Stimulated activated naive CD8-positive, alpha-beta T cell treated with anti-CD3 and anti-CD28 coated beads, Interleukin-15, Interleukin-2, amounts not matched to agents 100 U/mL and 50 U/mL, for 24 hours (primary cell): ENCODE measurements at regions not wholly inside any gene's neighbourhood (a gene's known extent, or its start where the extent isn't known, plus 50 kb on each side); places are given as distances from the start of the nearest gene placed in this dataset.

Experiments
- ATAC-seq: fragments of 150-1000 bp; cut with Tn5 transposase; one replicate; pipeline ENCODE4 v1.10.0; 2021
- DNase-seq: peaks from one replicate; pipeline ENCODE4 v3.0.0; 2021

GRCh38 chr2:129071531-129071930, 752.9 kb upstream of the HS6ST1 start:
- ATAC-seq (no peak), DNase-seq (no peak)

- DNase-seq = no peak
Measured at GRCh38 chr2:129074298-129074920, 755.7 kb upstream of the HS6ST1 start.

GRCh38 chr2:129078548-129078947, 759.9 kb upstream of the HS6ST1 start:
- DNase-seq = no peak

More at GRCh38 chr2:129074298-129074920, 755.7 kb upstream of the HS6ST1 start:
- no peak for ATAC-seq

GRCh38 chr2:129080715-129081476, 762.2 kb upstream of the HS6ST1 start:
- ATAC-seq (no peak), DNase-seq (no peak)

More at GRCh38 chr2:129078548-129078947, 759.9 kb upstream of the HS6ST1 start:
- ATAC-seq = no peak

GRCh38 chr2:129085386-129085785, 766.7 kb upstream of the HS6ST1 start:
- DNase-seq (no peak), ATAC-seq (no peak)

- no peak for DNase-seq
- no peak for ATAC-seq
Measured at GRCh38 chr2:129087133-129087813, 768.6 kb upstream of the HS6ST1 start.

GRCh38 chr2:129091620-129092019, 773.0 kb upstream of the HS6ST1 start:
- DNase-seq (no peak), ATAC-seq (no peak)

- ATAC-seq = no peak
- DNase-seq = no peak
Measured at GRCh38 chr2:129092956-129093355, 774.3 kb upstream of the HS6ST1 start.

GRCh38 chr2:129101186-129101585, 782.5 kb upstream of the HS6ST1 start:
- ATAC-seq (no peak), DNase-seq (no peak)

- no peak for ATAC-seq
Measured at GRCh38 chr2:129103936-129104878, 785.5 kb upstream of the HS6ST1 start.

GRCh38 chr2:129112181-129112580, 793.5 kb upstream of the HS6ST1 start:
- ATAC-seq (no peak), DNase-seq (no peak)

More at GRCh38 chr2:129103936-129104878, 785.5 kb upstream of the HS6ST1 start:
- DNase-seq = no peak

- DNase-seq (no peak), ATAC-seq (no peak)
Measured at GRCh38 chr2:129113776-129114175, 795.1 kb upstream of the HS6ST1 start.

- ATAC-seq (no peak), DNase-seq (no peak)
Measured at GRCh38 chr2:129117434-129117833, 798.8 kb upstream of the HS6ST1 start.

- DNase-seq (no peak), ATAC-seq (no peak)
Measured at GRCh38 chr2:129118296-129118695, 799.6 kb upstream of the HS6ST1 start.

- no peak for DNase-seq
- ATAC-seq = no peak
Measured at GRCh38 chr2:129129087-129129486, 810.4 kb upstream of the HS6ST1 start.

GRCh38 chr2:129133692-129134641, 815.3 kb upstream of the HS6ST1 start:
- ATAC-seq = no peak
- DNase-seq = no peak

GRCh38 chr2:129135017-129135416, 816.3 kb upstream of the HS6ST1 start:
- DNase-seq (no peak), ATAC-seq (no peak)

GRCh38 chr2:129139380-129139779, 820.7 kb upstream of the HS6ST1 start:
- DNase-seq (no peak), ATAC-seq (no peak)

GRCh38 chr2:129142465-129142864, 823.8 kb upstream of the HS6ST1 start:
- ATAC-seq (no peak), DNase-seq (no peak)

- ATAC-seq (no peak), DNase-seq (no peak)
Measured at GRCh38 chr2:129144082-129144791, 825.6 kb upstream of the HS6ST1 start.
